MM.1S (cell line): ENCODE measurements at regions not wholly inside any gene's neighbourhood (a gene's known extent, or its start where the extent isn't known, plus 50 kb on each side); places are given as distances from the start of the nearest gene placed in this dataset.

Experiments used
- DNase-seq: peaks from one replicate; pipeline ENCODE4 v3.0.0-alpha.2; 2015
- H2AFZ ChIP-seq: fragments of 300-600 bp; sonication (generic); 2 replicates; pipeline ENCODE4 v1.6.0; 2016; ENCODE audit warnings: antibody characterized with exemption, low read length
- H3F3A ChIP-seq: fragments of 300-600 bp; sonication (generic); 2 replicates; pipeline ENCODE4 v1.6.1; 2016; ENCODE audit warnings: mild to moderate bottlenecking, antibody characterized with exemption, low read length, moderate library complexity, mixed read lengths; ENCODE audit not compliant: insufficient read depth
- H3K27ac ChIP-seq: fragments of 300-600 bp; sonication (generic); 2 replicates; pipeline ENCODE4 v1.5.1; 2016; ENCODE audit warnings: mild to moderate bottlenecking, low read length
- H3K27me3 ChIP-seq: fragments of 300-600 bp; sonication (generic); replicated peaks from 2 replicates; pipeline ENCODE4 v1.6.0; 2016; ENCODE audit warnings: low read length; ENCODE audit not compliant: insufficient read depth
- H3K36me3 ChIP-seq: fragments of 300-600 bp; sonication (generic); replicated peaks from 2 replicates; pipeline ENCODE4 v1.6.1; 2016; ENCODE audit warnings: mild to moderate bottlenecking, low read length, mixed read lengths; ENCODE audit not compliant: insufficient read depth
- H3K4me1 ChIP-seq: fragments of 300-600 bp; sonication (generic); 2 replicates; pipeline ENCODE4 v1.6.1; 2016; ENCODE audit warnings: low read length, mixed read lengths
- H3K4me2 ChIP-seq: fragments of 300-600 bp; sonication (generic); 2 replicates; pipeline ENCODE4 v1.6.0; 2016; ENCODE audit warnings: low read depth, low read length
- H3K4me3 ChIP-seq: fragments of 300-600 bp; sonication (generic); 2 replicates; pipeline ENCODE4 v1.5.1; 2016; ENCODE audit warnings: low read length, mixed read lengths
- H3K79me2 ChIP-seq: fragments of 300-600 bp; sonication (generic); 2 replicates; pipeline ENCODE4 v1.6.1; 2016; ENCODE audit warnings: mixed run types, low read length, mixed read lengths
- H3K9ac ChIP-seq: fragments of 300-600 bp; sonication (generic); 2 replicates; pipeline ENCODE4 v1.6.1; 2016; ENCODE audit warnings: low read length, mixed read lengths
- H3K9me2 ChIP-seq: fragments of 300-600 bp; sonication (generic); replicated peaks from 2 replicates; pipeline ENCODE4 v1.6.1; 2016; ENCODE audit warnings: mild to moderate bottlenecking, low read length, mixed read lengths; ENCODE audit not compliant: insufficient read depth
- H3K9me3 ChIP-seq: fragments of 300-600 bp; sonication (generic); replicated peaks from 2 replicates; pipeline ENCODE4 v1.6.1; 2016; ENCODE audit warnings: mild to moderate bottlenecking, low read length, mixed read lengths; ENCODE audit not compliant: insufficient read depth
- H4K20me1 ChIP-seq: fragments of 300-600 bp; sonication (generic); 2 replicates; pipeline ENCODE4 v1.6.1; 2016; ENCODE audit warnings: mild to moderate bottlenecking, low read length, moderate library complexity, mixed read lengths; ENCODE audit not compliant: insufficient read depth
- CTCF ChIP-seq: fragments of 300-600 bp; sonication (generic); IDR thresholded peaks from 2 replicates; pipeline ENCODE4 v1.5.1; 2016; ENCODE audit warnings: antibody characterized with exemption, low read length, mixed read lengths
- EZH2 ChIP-seq: fragments of 300-600 bp; sonication (generic); optimal IDR thresholded peaks from 2 replicates; pipeline ENCODE3; 2017; ENCODE audit warnings: low read depth, mild to moderate bottlenecking, antibody characterized with exemption, low read length, mixed read lengths
- EZH2phosphoT487 ChIP-seq: fragments of 300-600 bp; sonication (generic); IDR thresholded peaks from 2 replicates; pipeline ENCODE4 v1.6.1; 2018; ENCODE audit warnings: antibody characterized with exemption, low read length

DNA sequence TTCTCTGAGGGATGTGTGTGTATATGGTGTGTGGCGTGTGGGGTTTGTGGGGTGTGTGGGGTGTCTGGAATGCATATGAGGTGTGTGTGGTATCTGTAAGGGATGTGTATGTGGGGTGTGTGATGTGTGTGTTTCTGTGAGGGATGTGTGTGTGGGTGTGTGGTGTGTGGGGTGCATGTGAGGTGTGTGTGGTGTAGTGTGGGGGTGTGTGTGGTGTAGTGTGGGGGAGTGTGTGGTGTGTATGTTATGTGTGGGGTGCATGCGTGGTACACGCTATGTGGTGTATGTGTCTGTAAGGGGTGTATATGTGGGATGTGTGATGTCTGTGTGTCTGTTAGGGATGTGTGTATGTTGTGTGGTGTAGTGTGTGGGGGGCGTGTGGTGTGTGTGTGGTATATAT is 300.0 kb downstream of the FGF9 start:
- Histone ChIP-seq H3K4me1 (no peaks in the 10 kb centered on the region), H3K27ac (no peak overlapping the region), H3K4me3 (no peak overlapping the region), H3K9ac (no peak overlapping the region), H3K36me3 (no peaks in the 10 kb centered on the region), H3K27me3 (no peaks in the 10 kb centered on the region), H3K79me2 (no peaks in the 10 kb centered on the region), H2AFZ (no peak overlapping the region), H3K9me2 (no peaks in the 10 kb centered on the region), H3K4me2 (no peak overlapping the region), H3F3A (no peaks in the 10 kb centered on the region), H4K20me1 (no peaks in the 10 kb centered on the region), H3K9me3 (no peaks in the 10 kb centered on the region)
- TF ChIP-seq EZH2phosphoT487 (no peak), EZH2 (no peak)
- no peak for DNase-seq

DNA sequence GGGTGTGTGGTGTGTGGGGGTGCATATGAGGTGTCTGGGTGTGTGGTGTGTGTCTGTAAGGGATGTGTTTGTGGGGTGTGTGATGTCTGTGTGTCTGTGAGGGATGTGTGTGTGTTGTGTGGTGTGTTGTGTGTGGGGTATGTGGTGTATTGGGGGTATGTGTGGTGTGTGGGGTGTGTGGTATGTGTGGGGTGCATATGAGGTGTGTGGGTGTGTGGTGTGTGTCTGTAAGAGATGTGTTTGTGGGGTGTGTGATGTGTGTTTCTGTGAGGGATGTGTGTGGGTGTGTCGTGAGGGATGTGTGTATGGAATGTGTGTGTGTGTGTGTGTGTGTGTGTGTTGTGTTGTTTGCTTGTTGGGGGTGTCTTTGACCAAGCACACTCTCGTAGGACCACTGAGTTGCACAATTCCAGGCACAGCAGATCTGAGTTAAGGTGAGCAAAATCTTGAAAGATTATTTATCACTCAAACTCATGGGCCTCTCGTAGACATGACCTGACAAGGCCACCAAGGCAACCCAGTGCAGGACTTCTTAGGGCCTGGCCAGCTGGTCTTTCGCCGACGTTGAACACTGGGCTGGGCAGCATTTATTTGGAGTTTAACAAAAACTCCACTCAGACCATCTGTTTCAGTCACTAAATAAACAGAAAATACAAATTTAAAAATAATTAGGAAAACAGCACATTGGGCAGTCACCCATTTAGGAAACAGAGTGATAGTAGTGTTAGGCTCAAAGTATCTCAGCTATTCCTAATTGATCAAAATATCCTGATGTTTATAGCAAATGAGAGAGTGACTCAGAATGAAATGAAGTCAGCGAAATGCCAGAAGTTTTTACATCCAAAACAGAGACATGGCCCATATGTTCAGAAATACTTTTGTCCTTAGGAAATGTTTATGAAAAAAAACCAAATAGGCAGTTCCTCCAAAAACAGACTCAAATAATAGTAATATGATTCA is 301.1 kb downstream of the FGF9 start:
- Histone ChIP-seq H3K27me3 (no peaks in the 10 kb centered on the region), H3K9me3 (no peaks in the 10 kb centered on the region), H3K9me2 (no peaks in the 10 kb centered on the region), H4K20me1 (no peaks in the 10 kb centered on the region), H3K9ac (no peak overlapping the region), H3K27ac (no peak overlapping the region), H3K36me3 (no peaks in the 10 kb centered on the region), H3K4me1 (no peaks in the 10 kb centered on the region), H3K79me2 (no peaks in the 10 kb centered on the region), H2AFZ (no peak overlapping the region), H3K4me2 (no peak overlapping the region), H3K4me3 (no peak overlapping the region), H3F3A (no peaks in the 10 kb centered on the region)
- TF ChIP-seq EZH2 (no peak), CTCF (no peak), EZH2phosphoT487 (no peak)
- DNase-seq: no peak

DNA sequence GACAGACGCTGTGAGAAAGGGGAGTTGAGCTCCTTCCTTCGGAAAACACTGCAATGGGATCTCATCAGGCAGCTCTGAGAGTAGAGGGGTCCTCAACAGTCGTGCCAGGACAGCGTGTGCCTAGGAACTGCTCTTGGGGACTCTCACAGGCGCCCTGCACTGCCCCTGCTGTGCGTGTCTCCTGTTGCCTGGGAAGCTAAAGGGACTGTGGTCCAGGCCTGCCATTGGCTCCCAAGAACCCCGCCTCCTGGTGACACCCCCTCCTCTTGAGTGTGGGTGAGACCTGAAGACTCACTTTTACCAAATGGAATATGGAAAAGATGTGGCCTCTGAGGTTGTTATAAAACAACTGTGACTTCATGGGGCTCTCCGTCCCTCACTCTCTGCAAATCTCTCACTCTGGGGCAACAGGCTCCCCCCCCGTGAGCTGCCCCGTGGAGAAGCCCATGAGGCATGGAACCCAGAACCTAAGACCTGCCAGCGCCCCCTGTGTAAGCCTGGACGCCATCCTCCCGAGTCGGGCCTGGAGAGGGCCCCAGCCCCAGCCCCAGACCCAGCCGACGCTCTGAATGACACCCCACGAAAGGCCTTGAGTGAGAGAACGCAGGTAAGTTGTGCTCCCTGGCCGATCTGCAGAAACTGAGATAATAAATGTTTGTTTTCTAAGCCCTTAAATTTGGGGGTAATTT is 302.7 kb downstream of the FGF9 start:
- no peak overlapping the region for H3K27ac ChIP-seq
- no peaks in the 10 kb centered on the region for H3K79me2 ChIP-seq
- H3K4me2 ChIP-seq: no peak overlapping the region
- no peak for DNase-seq
- no peaks in the 10 kb centered on the region for H4K20me1 ChIP-seq
- H3K9ac ChIP-seq: no peak overlapping the region
- H3K27me3 ChIP-seq: no peaks in the 10 kb centered on the region
- no peaks in the 10 kb centered on the region for H3K9me2 ChIP-seq
- no peaks in the 10 kb centered on the region for H3K9me3 ChIP-seq
- no peak overlapping the region for H3K4me3 ChIP-seq
- no peak for TF ChIP-seq EZH2
- TF ChIP-seq EZH2phosphoT487: no peak
- no peak for TF ChIP-seq CTCF
- no peaks in the 10 kb centered on the region for H3K4me1 ChIP-seq
- H3K36me3 ChIP-seq: no peaks in the 10 kb centered on the region
- H2AFZ ChIP-seq: no peak overlapping the region
- H3F3A ChIP-seq: no peaks in the 10 kb centered on the region
